Occipital lobe (tissue), 1 donor: ENCODE measurements at regions not wholly inside any gene's neighbourhood (a gene's known extent, or its start where the extent isn't known, plus 50 kb on each side); places are given as distances from the start of the nearest gene placed in this dataset.
"Not testable (repeated sequence)": the region's sequence is repeated elsewhere in the genome, so short reads cannot be mapped to it uniquely, and the experiment has no call there.

Source experiments
- DNase-seq: peaks from one replicate; lab custom pipeline; 2025; lab: John Stamatoyannopoulos, UW

DNA sequence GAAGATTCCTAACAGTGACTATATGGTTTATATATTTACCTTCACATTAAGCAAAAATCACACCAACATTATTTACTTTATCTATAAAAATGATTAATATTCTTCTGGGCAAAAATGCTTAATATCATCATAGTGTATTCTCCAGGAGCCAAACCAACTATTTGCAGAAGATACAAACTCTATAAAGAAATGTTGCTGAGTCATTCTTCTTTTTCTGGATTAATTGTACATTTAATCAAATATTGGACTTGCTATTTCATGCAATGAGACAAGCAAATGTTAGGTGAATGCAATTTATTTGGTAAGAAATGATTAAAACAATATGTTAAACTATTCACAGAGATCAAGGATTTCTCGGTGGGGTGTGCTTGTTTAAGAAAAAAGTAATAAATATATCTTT is 1075.8 kb downstream of the PCDH9 start:
- DNase-seq = no peak

- DNase-seq = no peak
These were observed 1077.5 kb downstream of the PCDH9 start for GRCh38 chr13:66152596-66152995.

DNA sequence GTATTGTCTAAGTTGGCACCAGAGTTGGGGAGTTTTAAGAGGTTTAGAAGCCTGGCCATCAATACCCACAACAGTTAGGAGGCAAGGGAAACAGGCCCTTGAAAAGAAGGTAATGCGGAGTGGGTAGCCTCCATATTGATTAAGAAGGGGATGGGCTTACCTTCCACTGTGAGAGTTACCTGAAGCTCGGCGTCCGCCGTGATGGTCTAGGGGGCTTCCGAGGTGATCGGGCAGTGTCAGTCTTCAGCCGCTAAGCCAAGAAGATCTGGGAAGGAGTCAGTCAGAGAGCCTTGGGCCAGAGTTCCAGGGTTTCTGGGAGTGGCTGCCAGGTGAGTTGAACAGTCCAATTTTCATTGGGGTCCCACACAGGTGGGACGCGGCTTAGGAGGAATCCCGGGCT is 1085.8 kb downstream of the PCDH9 start:
- DNase-seq = not testable (repeated sequence)

DNA sequence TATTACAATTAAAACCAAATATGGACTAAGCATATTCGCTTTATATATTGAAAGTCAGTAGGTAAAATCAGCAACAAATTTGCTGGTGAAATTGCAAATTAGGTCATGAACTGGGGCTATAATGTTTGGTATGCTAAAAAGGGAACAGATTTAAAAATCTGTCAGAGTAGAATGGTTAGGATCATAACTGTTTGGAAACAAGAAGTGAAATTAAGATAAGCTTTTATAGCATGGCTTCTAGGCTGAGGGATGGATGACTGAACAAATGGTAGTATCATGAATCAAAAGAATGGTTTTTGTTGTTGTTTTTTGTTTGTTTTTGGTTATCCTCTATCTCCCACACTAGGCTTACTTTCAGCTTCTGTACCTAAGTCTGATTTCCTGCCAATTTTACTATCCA is 1090.4 kb downstream of the PCDH9 start:
- DNase-seq = no peak

GRCh38 chr13:66139250-66139649 is 1090.9 kb downstream of the PCDH9 start:
- no peak for DNase-seq

DNA sequence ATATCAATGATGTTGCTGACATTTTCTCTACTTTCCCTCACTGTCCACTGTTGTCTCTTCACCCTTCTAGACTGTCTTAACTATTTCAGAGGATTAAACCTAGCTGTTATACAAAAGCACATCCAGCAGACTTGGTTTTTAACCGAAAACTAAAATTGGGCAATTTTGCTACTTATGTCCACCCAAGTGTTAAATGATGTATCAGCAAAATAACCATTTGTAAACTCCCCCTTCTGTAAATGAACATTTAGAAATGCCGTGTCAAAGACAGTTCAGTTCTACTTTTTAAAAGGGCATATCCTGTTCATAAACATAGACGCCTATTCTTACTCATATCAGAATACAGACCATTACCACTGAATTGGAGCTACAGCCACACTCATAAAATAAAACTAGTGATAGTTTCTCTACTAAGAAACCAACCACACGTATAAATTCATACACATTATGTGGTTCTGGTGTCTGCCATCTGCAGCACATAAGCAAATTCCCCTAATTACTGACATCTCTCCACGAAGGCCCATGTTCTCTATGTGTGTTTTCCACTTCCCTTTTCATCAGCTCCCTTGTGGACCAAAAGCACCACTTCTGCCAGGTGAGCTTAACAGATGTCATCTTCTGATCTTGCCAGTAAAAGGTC is 1091.8 kb downstream of the PCDH9 start:
- no peak for DNase-seq

DNA sequence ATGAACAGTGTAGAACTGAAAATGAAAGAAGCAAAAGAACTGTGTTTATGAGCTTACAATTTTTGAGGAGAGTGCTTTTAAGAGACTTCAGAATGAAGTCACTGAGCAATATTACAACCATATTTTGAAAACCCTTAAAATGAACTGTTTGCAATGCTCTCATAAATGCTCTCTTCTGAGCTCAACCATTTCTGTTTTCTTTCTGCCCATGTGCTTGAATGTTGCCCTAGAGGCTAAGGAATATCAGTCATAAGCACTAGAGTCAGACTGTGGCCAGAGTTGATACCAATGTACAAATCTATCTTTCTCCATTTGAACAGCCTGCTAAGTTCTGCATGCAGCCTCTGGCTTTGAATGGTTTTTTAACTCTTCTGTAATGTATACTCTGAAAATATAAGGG is 1092.8 kb downstream of the PCDH9 start:
- DNase-seq = no peak

- DNase-seq = no peak
These were observed 1101.4 kb downstream of the PCDH9 start for GRCh38 chr13:66128692-66129269.

- DNase-seq = no peak
These were observed 1101.9 kb downstream of the PCDH9 start for GRCh38 chr13:66128201-66128600.

DNA sequence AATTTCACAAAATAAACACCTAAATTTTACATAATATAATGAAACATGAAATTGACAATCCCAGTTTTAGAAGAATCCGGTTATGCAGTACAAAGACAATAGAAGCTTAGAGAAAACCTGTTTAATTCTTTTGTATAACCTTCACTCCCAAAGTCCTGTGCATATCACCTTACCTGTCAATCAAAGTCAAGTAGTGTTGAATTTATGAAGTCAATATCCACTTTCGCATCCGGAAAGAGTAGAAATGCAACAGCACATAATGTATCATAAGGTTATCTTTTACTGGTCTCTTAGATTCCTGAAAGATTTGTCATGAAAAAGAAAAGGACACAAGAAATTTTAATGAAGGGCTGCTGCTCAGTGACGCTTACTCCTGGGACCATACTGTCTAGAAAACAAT is 1112.6 kb downstream of the PCDH9 start:
- no peak for DNase-seq

DNA sequence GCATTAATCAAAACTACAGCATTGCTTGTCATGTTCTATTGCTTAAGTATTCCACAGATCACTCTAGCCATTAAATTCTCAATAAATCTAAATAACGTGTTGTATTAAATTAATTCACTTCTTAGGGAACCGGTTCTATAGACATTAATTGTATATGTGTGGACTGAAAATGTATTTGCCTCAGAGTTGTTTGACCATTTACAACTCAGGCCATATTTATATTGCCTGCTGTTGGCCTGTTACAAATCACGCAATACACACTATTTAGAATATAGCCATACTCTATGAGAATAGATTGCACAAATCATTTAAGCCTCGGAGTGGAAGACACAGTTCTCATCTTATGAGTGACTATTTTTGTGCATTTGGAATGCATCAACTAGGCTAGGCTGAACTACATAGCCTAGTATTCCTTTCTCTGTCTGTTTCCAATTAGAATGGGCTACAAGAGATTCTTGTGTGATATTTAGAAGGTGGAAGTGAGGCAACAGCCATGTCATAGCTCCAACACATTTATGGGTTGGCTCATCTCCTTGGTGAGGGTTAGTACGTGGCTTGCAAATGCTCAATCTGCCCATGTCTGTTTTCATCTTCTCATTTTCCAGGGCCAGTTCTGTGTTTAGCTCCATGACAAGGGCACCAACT is 1116.1 kb downstream of the PCDH9 start:
- no peak for DNase-seq

DNA sequence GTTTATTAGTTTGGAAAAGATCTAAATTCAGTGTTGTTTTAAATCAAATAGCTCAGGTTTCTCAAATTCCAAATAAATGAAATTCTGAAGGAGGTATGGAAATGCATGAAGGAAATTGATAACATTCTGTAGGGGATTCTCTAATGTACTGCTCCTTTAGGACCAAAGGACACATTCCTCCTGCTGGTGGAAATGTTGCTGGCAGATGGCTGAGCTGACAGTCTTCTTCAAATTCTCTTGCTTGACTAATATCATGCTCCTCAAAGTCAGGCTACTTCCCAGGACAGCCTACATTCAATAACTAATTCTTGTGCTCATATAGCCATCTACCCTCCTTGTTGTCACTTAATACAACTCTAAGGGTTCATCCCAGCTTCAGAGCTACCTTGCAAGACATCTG is 1118.5 kb downstream of the PCDH9 start:
- no peak for DNase-seq

DNA sequence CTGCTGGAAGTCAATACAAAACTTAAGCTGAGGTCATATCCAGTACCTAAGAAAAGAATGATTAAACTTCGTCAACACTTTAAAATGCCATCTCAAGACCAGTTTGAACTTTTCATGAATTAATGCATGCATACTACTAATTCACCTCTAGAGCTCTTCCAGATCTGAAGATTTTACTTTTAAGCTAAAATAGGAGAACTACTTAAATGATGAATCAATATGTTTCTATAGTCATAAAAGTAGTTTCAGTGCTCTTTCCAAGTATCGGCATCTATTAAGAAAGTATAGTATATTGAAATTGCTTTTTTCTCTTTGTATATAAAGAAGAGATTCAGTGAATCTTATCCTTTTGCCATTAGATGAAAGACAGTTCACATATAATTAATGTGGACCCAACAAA is 1123.9 kb downstream of the PCDH9 start:
- no peak for DNase-seq

DNA sequence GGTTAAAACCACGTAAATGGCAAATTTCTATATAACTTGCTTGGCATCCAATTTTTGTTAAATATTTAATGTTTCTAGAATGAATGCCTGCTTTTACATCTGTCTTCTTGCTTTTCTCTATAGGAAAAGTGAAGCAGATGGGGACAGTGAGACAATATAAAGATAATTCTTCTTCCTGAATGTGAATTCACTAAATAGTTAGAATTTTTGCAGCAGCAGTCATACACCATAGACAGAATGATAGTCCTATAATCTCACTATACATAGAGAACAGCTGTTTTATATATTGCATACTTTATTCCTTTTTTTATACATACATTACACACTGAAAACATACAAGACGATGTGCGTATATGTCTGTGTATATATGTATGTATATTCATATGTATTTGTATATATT is 1127.3 kb downstream of the PCDH9 start:
- DNase-seq = no peak

- DNase-seq = no peak
These were observed 1130.3 kb downstream of the PCDH9 start for GRCh38 chr13:66099825-66100224.

DNA sequence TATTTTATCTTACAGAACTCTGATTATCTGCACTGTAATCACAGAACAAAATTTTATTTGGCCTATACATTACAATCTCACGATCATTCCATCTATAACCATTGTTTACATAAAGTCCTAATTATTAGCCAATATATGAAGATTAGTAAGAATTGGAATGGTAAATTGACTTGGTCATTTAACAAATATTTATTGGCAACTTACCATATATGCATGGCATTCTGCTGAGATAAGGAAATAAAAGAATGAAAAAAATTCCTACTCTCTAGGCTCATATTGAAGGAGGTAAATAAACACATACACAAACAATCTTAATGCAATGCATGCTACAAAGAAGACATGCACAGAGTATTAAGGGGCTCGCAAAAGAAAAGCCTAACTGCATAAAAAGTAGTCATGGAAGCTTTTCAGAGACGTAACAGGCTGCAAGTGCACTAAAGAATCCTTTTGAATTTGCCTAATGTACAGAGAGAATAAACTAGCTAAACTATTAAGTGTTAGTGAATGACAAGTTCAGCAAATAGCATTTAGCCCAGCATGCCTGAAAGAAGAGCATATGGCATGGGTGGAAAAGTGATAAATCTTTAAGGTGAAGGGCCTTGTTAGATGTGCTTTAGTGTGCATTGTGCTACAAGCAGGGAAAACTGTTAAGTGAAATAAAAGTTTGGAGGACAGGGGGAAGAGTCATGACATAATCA is 1131.1 kb downstream of the PCDH9 start:
- DNase-seq = no peak

DNA sequence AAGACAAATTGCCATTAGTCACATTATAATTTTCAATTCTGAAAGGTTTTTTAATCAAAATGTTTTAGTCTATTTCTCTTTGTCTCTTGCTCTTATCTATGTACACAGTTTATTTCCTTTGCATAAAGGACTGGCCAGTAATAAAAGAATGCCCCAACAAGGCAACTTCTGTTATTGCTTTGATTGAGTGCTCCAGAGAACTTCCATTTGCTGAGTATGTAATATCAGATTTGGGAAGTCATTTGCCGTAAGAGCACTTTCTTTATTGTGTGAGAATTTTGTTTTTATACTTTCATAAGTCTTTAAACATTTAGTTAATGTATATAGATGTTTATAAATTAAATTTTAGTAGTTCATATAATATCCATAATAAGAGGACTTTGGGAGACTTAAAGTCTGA is 1140.4 kb downstream of the PCDH9 start:
- no peak for DNase-seq

- DNase-seq = no peak
These were observed 1142.8 kb downstream of the PCDH9 start for GRCh38 chr13:66087269-66087710.

- DNase-seq = no peak
These were observed 1152.9 kb downstream of the PCDH9 start for GRCh38 chr13:66077132-66077689.

DNA sequence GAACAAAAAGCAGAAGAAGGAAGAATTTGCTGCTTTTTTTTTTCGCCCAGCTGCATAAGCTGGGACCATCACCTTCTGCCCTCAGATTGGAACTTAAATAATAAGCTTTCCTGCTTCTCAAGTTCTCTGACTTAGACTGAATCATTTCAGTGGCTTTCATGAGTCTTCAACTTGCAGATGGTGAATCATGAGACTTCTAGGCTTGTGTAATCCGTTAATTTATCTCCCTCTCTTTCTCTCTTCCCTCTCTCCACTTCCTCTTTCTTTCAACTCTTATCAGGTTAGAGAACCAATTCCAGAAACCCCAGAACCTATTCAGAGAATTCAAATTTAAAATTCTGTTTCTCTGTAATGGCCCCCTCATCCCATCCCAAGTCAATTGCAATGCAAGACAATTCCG is 1153.7 kb downstream of the PCDH9 start:
- DNase-seq = no peak

GRCh38 chr13:66074018-66074615 is 1156.0 kb downstream of the PCDH9 start:
- DNase-seq = no peak

DNA sequence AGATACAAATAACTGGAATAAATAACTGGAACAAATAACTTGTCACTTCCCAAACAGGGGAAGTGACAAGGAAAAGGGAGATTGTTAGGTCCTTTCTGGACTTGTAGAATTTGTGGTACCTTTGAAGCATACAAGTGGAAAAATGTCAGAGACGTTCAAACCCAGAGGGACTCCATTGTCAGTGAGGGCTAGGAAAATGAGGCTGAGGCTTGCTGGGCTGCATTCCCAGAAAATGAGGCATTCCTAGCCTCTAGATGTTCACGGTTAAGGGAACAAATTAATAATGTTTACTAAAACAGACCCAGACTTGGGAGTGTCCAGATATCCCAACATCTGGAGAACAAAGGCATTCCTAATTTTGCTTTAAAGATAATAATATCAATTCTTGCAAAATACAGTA is 1158.0 kb downstream of the PCDH9 start:
- not testable (repeated sequence) for DNase-seq
